Heart left ventricle (tissue), 16 donors: ENCODE measurements at regions not wholly inside any gene's neighbourhood (a gene's known extent, or its start where the extent isn't known, plus 50 kb on each side); places are given as distances from the start of the nearest gene placed in this dataset.

ENCODE experiments used
- ATAC-seq, 4 donors: fragments of 200-7000 bp; cut with Tn5 transposase; one replicate each; pipeline ENCODE4 v1.9.1; 2020 to 2022; ENCODE audit warnings: moderate library complexity in 4 of 4, mild to moderate bottlenecking in 3 of 4, moderate number of reproducible peaks in 1 of 4
- DNase-seq, 5 donors: peaks; one replicate each; pipeline ENCODE4 v3.0.0-alpha.2; 2020
- H3K27ac ChIP-seq, 12 donors: fragments of 200-600 bp; sonication (generic) in 4 of 12; one replicate each; pipeline versions ENCODE4 v1.5.0 to v1.8.0; 2016 to 2022; ENCODE audit warnings: mild to moderate bottlenecking in 2 of 12
- H3K27me3 ChIP-seq, 9 donors: fragments of 200-600 bp; sonication (generic) in 2 of 9; one replicate each; pipeline versions ENCODE4 v1.5.1 to v1.8.0; 2016 to 2022; ENCODE audit warnings: mild to moderate bottlenecking in 3 of 9
- H3K36me3 ChIP-seq, 9 donors: fragments of 200-600 bp; sonication (generic) in 2 of 9; one replicate each; pipeline versions ENCODE4 v1.5.0 to v1.8.0; 2018 to 2022; ENCODE audit warnings: mild to moderate bottlenecking in 2 of 9
- H3K4me1 ChIP-seq, 12 donors: fragments of 200-600 bp; sonication (generic) in 4 of 12; one replicate each; pipeline versions ENCODE4 v1.5.0 to v1.8.0; 2016 to 2022; ENCODE audit warnings: mild to moderate bottlenecking in 3 of 12
- H3K4me3 ChIP-seq, 12 donors: fragments of 200-600 bp; sonication (generic) in 4 of 12; one replicate each; pipeline versions ENCODE4 v1.5.0 to v1.8.0; 2017 to 2022; ENCODE audit warnings: mild to moderate bottlenecking in 9 of 12, moderate library complexity in 4 of 12
- H3K9me3 ChIP-seq, 12 donors: fragments of 200-600 bp; sonication (generic) in 4 of 12; one replicate each; pipeline versions ENCODE4 v1.5.0 to v1.8.0; 2016 to 2022; ENCODE audit warnings: mild to moderate bottlenecking in 1 of 12
- CTCF ChIP-seq, 12 donors: fragments of 200-600 bp; sonication (generic) in 4 of 12; IDR thresholded peaks; one replicate each; pipeline versions ENCODE4 v1.5.0 to v1.8.0; 2018 to 2022; ENCODE audit warnings: antibody characterized with exemption in 12 of 12, mild to moderate bottlenecking in 5 of 12
- POLR2A ChIP-seq, 2 donors: fragments of 450-650 bp; IDR thresholded peaks; one replicate each; pipeline ENCODE4 v1.6.1; 2017; ENCODE audit warnings: antibody characterized with exemption in 2 of 2, mild to moderate bottlenecking in 2 of 2, moderate library complexity in 2 of 2
- WGBS, 4 donors: extraction: QIAGEN DNeasy Blood & Tissue Kit in 2 of 4; methylation state at CpG; one replicate each; pipeline versions ENCODE4 v1.1.5 to v1.1.7; 2013 to 2018; 5-methylcytosine and 5-hydroxymethylcytosine counted together
- intact Hi-C, 10 donors: fragments of 100-400 bp; cut with DNase I; formaldehyde crosslinking; loops; one replicate each; pipeline versions ENCODE4 v1.11.1 to v1.14.2; 2022
- donor health status: ischemic (EF 13 %, LVEDD 7.1; RV severe dilation, severe dysfunction).
- donor health status: healthy with polysubstance abuse.
- donor health status: DM: no; HTN: yes; CAD: no.
- donor health status: DM: no; HTN: no; CAD: no.
- donor health status: ischemic (EF 25% LVEDD 6.9; RV normal size, moderate dysfunction).
- donor health status: ischemic (EF 25% LVEDD 5.7; RV mildly dilated, moderate dysfunction).
- donor health status: healthy.
- donor health status: DM: yes; HTN: yes; CAD: no.
- donor health status: ischemic (EF 35%, LVEDD 5.7; RV mildly dilated, moderate dysfunction).
- donor health status: nonischemic (EF 11% LVEDD 7.7; RV severe dilation, severe dysfunction).
- donor health status: DM: yes; HTN: yes; CAD: no.
- donor health status: PGD.
- donor health status: ischemic (EF 29% LVEDD 5.4; RV normal size, mild dysfunction).
- donor health status: nonischemic (EF 23%, LVEDD 6.1; RV moderate dilation, normal function).

GRCh38 chrY:16659340-16659739, 1220.7 kb downstream of the CDY2B start:
- no peak for ATAC-seq
- Histone ChIP-seq H3K27ac (no peak overlapping the region), H3K36me3 (no peaks in the 10 kb centered on the region), H3K4me3 (no peak overlapping the region), H3K27me3 (no peaks in the 10 kb centered on the region), H3K4me1 (no peaks in the 10 kb centered on the region), H3K9me3 (no peaks in the 10 kb centered on the region)
- no peak for DNase-seq
- intact Hi-C loops, result no loop called here
- no peak for TF ChIP-seq CTCF (IDR thresholded peaks at IDR 0.05)
- WGBS, 4 donors, result 65 to 77% methylated on average over 5 of the region's 5 CpGs; no CpG with 5 or more reads in 2 of the 4 donors

GRCh38 chrY:16653971-16654370, 1226.0 kb downstream of the CDY2B start:
- 44 to 57% methylated on average over 3 of the region's 3 CpGs; no CpG with 5 or more reads in 2 of the 4 donors for whole genome bisulfite sequencing, 4 donors
- no peak for ATAC-seq
- H3K9me3 ChIP-seq, result no peaks in the 10 kb centered on the region
- intact Hi-C loops, result no loop called here
- TF ChIP-seq POLR2A (IDR thresholded peaks at IDR 0.05) (no peak), CTCF (IDR thresholded peaks at IDR 0.05) (no peak)
- H3K27me3 ChIP-seq, result no peaks in the 10 kb centered on the region
- H3K4me3 ChIP-seq, result no peak overlapping the region
- H3K27ac ChIP-seq, result no peak overlapping the region
- H3K4me1 ChIP-seq, result no peaks in the 10 kb centered on the region
- H3K36me3 ChIP-seq, result no peaks in the 10 kb centered on the region
- DNase-seq, result no peak

GRCh38 chrY:16645991-16646390, 1234.0 kb downstream of the CDY2B start:
- DNase-seq (no peak), ATAC-seq (no peak)
- no peak overlapping the region for H3K27ac ChIP-seq
- TF ChIP-seq CTCF (IDR thresholded peaks at IDR 0.05) (no peak), POLR2A (IDR thresholded peaks at IDR 0.05) (no peak)
- H3K27me3 ChIP-seq, result no peaks in the 10 kb centered on the region
- intact Hi-C loops, result no loop called here
- H3K4me3 ChIP-seq, result no peak overlapping the region
- 66 to 78% methylated on average over 3 of the region's 3 CpGs; no CpG with 5 or more reads in 2 of the 4 donors for WGBS, 4 donors
- no peaks in the 10 kb centered on the region for H3K9me3 ChIP-seq
- no peaks in the 10 kb centered on the region for H3K4me1 ChIP-seq
- no peaks in the 10 kb centered on the region for H3K36me3 ChIP-seq

- 70 to 75% methylated on average over 2 of the region's 2 CpGs; no CpG with 5 or more reads in 2 of the 4 donors for WGBS, 4 donors
- TF ChIP-seq POLR2A (IDR thresholded peaks at IDR 0.05), result no peak
- Histone ChIP-seq H3K9me3 (no peaks in the 10 kb centered on the region), H3K4me3 (no peak overlapping the region), H3K27me3 (no peaks in the 10 kb centered on the region), H3K27ac (no peak overlapping the region), H3K36me3 (no peaks in the 10 kb centered on the region), H3K4me1 (no peaks in the 10 kb centered on the region)
- no peak for DNase-seq
- ATAC-seq, result no peak
- intact Hi-C loops, result no loop called here
Measured at GRCh38 chrY:16645449-16645848, 1234.6 kb downstream of the CDY2B start.

GRCh38 chrY:16644270-16644800, 1235.7 kb downstream of the CDY2B start:
- Histone ChIP-seq H3K27me3 (no peaks in the 10 kb centered on the region), H3K36me3 (no peaks in the 10 kb centered on the region), H3K9me3 (no peaks in the 10 kb centered on the region), H3K4me3 (no peak overlapping the region), H3K4me1 (no peaks in the 10 kb centered on the region), H3K27ac (no peak overlapping the region)
- intact Hi-C loops, result no loop called here
- no peak for TF ChIP-seq POLR2A (IDR thresholded peaks at IDR 0.05)
- TF ChIP-seq CTCF (IDR thresholded peaks at IDR 0.05), result no peak
- DNase-seq (no peak), ATAC-seq (no peak)
- 65 to 77% methylated on average over 6 of the region's 6 CpGs; no CpG with 5 or more reads in 2 of the 4 donors for WGBS, 4 donors
